Superior temporal gyrus (tissue), 1 donor: ENCODE measurements at regions not wholly inside any gene's neighbourhood (a gene's known extent, or its start where the extent isn't known, plus 50 kb on each side); places are given as distances from the start of the nearest gene placed in this dataset.

Source experiments
- DNase-seq: peaks from one replicate; pipeline ENCODE4 v3.0.0-alpha.2; 2016; ENCODE audit errors: extremely low spot score

GRCh38 chr2:78576409-78576808 lies 449.1 kb upstream of the REG3G start:
- DNase-seq: no peak

DNA sequence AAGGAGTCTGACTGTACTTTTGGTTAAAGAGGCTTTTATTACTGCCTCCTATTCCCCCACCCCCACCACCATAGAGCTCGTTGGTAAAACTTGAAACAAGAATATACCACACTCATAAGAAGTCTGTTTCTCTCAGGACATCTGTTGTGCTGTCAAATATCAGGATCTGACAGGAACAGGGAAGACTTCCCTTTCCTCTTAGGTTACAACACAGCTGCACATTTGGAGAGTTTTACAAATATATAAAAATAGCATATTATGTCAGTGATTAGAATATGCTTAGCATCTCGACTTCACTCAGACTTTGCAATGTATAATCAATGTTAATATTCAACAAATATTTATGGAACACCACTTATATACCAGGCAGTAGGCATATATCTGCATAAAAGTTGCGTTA lies 439.6 kb upstream of the REG3G start:
- DNase-seq: no peak

DNA sequence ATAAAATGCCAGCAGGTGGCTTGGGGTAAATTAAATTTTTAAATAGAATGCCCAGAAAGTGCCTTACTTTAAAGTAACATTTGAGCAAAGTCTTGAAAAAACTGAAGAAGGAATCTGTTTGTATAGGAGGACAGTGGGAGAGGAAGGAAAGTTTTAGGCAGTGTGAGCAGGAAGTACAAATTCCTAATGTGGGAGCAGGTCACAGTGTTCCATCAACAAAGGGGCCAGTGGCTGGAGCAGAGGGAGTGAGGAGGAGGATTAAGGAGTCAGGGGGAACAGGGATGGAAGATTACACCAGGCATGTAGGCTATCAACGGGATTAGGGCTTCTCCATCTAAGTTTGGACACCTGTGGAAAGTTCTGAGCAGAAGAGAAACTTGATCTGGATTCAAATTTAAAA lies 439.2 kb upstream of the REG3G start:
- DNase-seq: no peak

GRCh38 chr2:78589871-78590270 lies 435.6 kb upstream of the REG3G start:
- DNase-seq: no peak

GRCh38 chr2:78592491-78592890 lies 433.0 kb upstream of the REG3G start:
- no peak for DNase-seq

DNA sequence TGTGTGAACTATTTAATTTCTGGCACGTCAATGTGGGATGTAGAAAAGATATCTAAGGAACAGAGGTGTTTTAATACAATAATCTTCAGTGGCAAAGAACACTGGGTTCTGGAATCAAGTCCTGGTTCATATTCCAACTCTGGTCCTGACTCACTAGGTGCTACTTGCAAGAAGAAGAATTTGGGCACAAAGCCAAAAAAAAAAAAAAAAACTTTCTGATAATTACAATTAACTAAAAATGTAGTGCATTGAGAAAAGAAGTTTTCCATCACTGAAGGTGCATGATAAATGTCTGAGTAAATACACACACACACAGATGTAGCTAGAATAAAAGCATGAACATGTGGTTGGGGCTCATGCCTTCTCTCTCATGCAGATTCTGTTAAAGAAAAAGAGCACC lies 424.4 kb upstream of the REG3G start:
- DNase-seq: no peak

- no peak for DNase-seq
These were observed 422.6 kb upstream of the REG3G start for GRCh38 chr2:78602862-78603261.

GRCh38 chr2:78606895-78607294 lies 418.6 kb upstream of the REG3G start:
- no peak for DNase-seq

DNA sequence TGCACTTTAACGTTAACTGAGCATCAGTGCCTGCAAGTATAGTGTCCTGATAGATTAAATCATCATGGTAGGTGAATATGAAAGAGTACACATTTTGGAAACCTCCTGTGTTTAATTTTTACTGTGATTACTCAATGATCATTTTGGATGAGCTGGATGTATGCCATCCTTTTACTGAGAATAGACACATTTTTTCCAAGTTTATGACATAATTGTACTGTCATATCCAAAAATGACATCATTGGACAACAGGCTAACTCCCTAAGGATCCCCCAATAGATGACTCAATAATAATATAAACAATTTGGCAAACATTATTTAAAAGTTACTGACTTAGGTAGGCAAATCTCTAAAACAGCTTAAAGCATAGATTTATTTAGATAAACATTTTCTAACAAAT lies 410.8 kb upstream of the REG3G start:
- no peak for DNase-seq

- no peak for DNase-seq
These were observed 409.5 kb upstream of the REG3G start for GRCh38 chr2:78615956-78616355.

GRCh38 chr2:78634425-78634824 lies 391.1 kb upstream of the REG3G start:
- no peak for DNase-seq

DNA sequence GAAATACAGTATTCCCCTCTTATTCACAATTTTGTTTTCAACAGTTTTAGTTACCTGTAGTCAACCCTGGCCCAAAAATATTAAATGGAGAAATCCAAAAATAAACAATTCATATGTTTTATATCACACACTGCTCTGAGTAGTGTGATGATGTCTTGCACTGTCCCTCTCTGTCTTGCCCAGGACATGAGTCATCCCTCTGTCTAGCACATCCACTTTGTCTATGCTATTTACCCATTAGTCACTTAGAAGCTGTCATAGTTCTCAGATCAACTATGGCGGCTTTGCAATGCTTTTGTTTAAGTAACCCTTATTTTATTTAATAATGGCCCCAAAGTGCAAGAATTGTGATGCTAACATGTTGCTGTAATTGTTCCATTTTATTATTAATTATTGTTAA lies 380.6 kb upstream of the REG3G start:
- DNase-seq: no peak

DNA sequence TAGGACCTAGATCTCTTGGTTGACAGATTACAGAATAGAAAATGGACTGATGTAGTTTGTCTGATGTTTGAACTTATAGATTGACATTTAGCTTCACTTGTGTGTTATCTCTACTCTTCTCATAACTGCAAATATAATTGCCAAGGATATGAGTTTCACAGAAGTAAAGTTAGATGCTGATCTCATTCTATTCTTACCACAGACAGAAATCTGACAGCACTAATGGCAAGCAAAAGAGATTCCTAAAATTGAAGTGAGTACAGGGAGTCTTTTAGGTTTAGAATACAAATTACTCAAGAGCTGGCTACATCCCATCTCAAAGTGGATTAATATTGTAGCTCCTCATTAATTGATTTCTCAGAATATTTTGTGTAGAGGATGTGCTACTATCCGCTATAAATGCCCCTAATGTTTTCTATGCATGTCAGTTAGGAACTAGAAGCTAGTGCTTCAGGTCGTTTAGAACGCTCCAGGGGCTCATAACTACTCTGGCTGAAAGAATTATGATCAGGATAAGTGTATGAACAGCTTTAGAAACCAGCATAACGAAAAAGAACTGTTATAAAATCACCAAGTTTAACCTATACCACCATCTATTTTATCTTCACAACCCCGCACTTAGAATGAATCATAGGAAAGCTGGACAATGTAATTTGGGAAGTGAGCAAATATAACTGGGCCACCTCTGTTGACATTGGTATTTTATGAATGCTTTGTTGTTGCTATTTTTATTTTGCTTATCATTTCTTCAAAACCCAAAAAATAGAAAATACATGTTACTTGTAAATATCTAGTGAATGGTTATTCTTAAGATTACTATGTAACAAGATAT lies 378.8 kb upstream of the REG3G start:
- DNase-seq: no peak

- DNase-seq: no peak
These were observed 376.9 kb upstream of the REG3G start for GRCh38 chr2:78648558-78648957.

DNA sequence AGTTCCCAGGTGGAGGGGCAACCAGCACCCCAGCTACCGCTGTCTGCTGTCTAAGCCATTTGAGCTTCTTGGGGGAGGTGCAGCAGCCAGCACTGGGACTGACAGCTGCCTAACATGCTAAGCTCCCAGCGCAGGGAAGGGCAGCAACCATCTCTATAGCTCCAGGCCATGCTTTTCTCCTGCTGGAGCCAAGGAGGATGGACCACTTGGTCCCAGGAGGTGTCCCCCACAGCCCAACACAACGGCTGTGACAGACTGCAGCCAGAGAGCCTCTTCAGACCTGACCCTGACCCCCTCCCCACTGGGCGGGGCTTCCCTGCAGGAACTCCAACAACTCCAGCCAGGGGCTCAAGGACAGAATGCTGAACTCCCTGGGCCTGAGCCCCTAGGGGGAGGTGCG lies 370.6 kb upstream of the REG3G start:
- no peak for DNase-seq

DNA sequence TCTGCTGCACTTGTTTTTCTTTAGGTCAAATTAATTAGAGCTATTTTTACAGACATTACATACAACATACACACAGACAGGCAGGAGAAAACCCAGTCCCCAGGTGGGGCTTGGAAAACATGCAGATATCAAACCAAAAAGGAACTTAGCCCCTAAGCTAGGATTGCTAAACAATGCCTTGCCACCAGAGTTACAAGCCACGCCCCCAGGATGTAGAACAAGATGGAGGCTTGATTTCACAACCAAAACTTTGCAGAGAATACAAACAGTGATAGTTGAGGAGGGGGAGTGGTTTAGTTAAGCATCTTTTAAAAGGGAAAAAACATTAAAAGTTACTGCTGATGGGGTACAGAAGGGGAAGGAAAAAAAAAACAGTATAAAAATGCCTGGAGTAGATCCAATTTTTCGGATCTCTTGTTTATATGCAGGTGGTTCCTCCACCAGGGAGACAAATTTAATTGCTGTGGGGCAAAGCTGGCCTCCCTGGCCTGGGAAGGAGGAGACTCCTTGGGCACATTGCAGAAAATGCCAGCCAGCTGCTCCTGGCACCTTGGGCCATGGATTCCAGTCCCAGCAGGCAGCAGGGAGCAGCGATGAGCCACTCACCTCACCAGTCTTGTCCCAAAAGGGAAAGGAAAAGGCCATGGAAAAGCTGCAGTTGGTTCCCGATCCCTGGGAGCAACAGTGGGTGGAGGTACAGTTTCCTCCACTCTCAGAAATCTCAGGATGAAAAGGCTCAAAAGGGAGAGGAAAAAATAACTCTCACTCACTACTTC lies 348.4 kb upstream of the REG3G start:
- no peak for DNase-seq

GRCh38 chr2:78677774-78678173 lies 347.7 kb upstream of the REG3G start:
- no peak for DNase-seq

- DNase-seq: no peak
These were observed 344.1 kb upstream of the REG3G start for GRCh38 chr2:78681386-78681785.

- no peak for DNase-seq
These were observed 342.7 kb upstream of the REG3G start for GRCh38 chr2:78682781-78683180.

- DNase-seq: no peak
These were observed 338.8 kb upstream of the REG3G start for GRCh38 chr2:78686625-78687153.

DNA sequence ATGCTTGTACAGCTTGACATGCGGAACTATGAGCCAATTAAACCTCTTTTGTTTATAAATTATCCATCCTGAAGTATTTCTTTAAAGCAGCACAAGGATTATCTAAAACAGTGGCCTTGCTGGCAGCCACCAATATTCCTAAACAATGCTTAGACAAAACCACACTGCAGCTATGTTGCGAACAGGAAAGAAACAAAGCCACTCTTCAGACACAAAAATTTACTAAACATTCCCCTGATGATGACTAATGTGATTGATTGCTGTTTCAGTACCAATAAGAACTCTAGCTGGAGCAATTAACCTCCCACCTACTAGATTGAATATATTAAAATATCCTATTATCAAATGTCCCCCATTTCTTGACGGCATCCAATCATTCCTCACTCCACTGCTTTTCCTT lies 325.8 kb upstream of the REG3G start:
- no peak for DNase-seq

- no peak for DNase-seq
These were observed 324.0 kb upstream of the REG3G start for GRCh38 chr2:78701546-78701945.

DNA sequence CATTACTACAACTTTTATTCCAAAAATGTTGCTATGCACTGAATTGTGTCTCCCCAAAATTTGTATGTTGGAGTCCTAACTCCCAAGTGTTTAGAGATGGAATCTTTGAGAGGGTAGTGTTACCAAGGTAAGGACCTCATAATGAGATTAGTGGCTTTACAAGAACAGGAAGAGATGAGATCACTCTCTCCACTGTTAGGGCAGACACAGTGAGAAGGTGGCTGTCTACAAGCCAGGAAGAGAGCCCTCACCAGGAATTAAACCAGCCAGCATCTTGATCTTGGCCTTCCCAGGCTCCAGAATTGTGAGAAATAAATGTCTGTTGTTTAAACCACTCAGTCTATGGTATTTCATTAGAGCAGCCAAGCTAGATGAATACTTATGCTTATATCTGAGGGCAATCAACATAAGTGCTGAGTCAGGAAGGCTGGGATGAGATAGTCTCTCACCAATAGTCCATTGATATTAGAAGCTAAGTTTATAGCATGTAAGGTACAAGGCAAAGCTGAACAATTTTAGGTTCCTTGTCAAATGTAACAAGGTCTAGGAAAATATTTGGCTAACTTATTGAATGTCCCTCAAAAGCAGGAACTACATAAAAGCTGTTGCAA lies 317.6 kb upstream of the REG3G start:
- no peak for DNase-seq
